ENCODE measurements at regions not wholly inside any gene's neighbourhood (a gene's known extent, or its start where the extent isn't known, plus 50 kb on each side); places are given as distances from the start of the nearest gene placed in this dataset.

- TF ChIP-seq CTCF (IDR thresholded peaks at IDR 0.05; ENCODE audit: extremely low read depth, low read depth, low read length), result no peak
- no peak overlapping the region for H3K4me3 ChIP-seq (ENCODE audit: insufficient read depth, low read length)
- no peak for DNase-seq (ENCODE audit: insufficient read length, low spot score, missing footprints)
Measured at GRCh38 chr3:124615896-124616543, 114.2 kb upstream of the UMPS start.

GRCh38 chr3:124617177-124617576 is 113.1 kb upstream of the UMPS start:
- Histone ChIP-seq H2AFZ (ENCODE audit: low read length) (no peak overlapping the region), H3K4me3 (ENCODE audit: insufficient read depth, low read length) (no peak overlapping the region), H3K27ac (ENCODE audit: low read depth, low read length) (no peak overlapping the region), H3K9me3 (ENCODE audit: low read depth, low read length) (no peaks in the 10 kb centered on the region), H3K4me1 (ENCODE audit: insufficient read depth, low read length) (peaks cover 6% of the 10 kb centered on the region), H3K27me3 (ENCODE audit: insufficient read depth, low read length) (no peaks in the 10 kb centered on the region), H3K4me2 (ENCODE audit: insufficient read depth, low read length) (no peak overlapping the region), H4K20me1 (ENCODE audit: insufficient read depth, low read length) (no peaks in the 10 kb centered on the region), H3K79me2 (ENCODE audit: insufficient read depth, low read length) (no peaks in the 10 kb centered on the region), H3K36me3 (ENCODE audit: insufficient read depth, low read length) (no peaks in the 10 kb centered on the region)
- no peak for TF ChIP-seq CTCF (IDR thresholded peaks at IDR 0.05; ENCODE audit: extremely low read depth, low read depth, low read length)
- DNase-seq (ENCODE audit: insufficient read length, low spot score, missing footprints), result no peak

More at GRCh38 chr3:124615896-124616543, 114.2 kb upstream of the UMPS start:
- Histone ChIP-seq H3K27ac (ENCODE audit: low read depth, low read length) (no peak overlapping the region), H3K9me3 (ENCODE audit: low read depth, low read length) (no peaks in the 10 kb centered on the region), H2AFZ (ENCODE audit: low read length) (no peak overlapping the region), H3K27me3 (ENCODE audit: insufficient read depth, low read length) (no peaks in the 10 kb centered on the region), H4K20me1 (ENCODE audit: insufficient read depth, low read length) (no peaks in the 10 kb centered on the region), H3K36me3 (ENCODE audit: insufficient read depth, low read length) (no peaks in the 10 kb centered on the region), H3K4me1 (ENCODE audit: insufficient read depth, low read length) (peaks cover 6% of the 10 kb centered on the region), H3K79me2 (ENCODE audit: insufficient read depth, low read length) (no peaks in the 10 kb centered on the region), H3K4me2 (ENCODE audit: insufficient read depth, low read length) (no peak overlapping the region)

- Histone ChIP-seq H3K27ac (ENCODE audit: low read depth, low read length) (no peak overlapping the region), H3K4me1 (ENCODE audit: insufficient read depth, low read length) (peaks cover 6% of the 10 kb centered on the region), H3K79me2 (ENCODE audit: insufficient read depth, low read length) (no peaks in the 10 kb centered on the region), H3K9me3 (ENCODE audit: low read depth, low read length) (no peaks in the 10 kb centered on the region), H3K27me3 (ENCODE audit: insufficient read depth, low read length) (no peaks in the 10 kb centered on the region), H3K36me3 (ENCODE audit: insufficient read depth, low read length) (no peaks in the 10 kb centered on the region), H3K4me3 (ENCODE audit: insufficient read depth, low read length) (no peak overlapping the region), H3K4me2 (ENCODE audit: insufficient read depth, low read length) (peak overlapping the region; percentile 62), H4K20me1 (ENCODE audit: insufficient read depth, low read length) (no peaks in the 10 kb centered on the region), H2AFZ (ENCODE audit: low read length) (peak overlapping the region; percentile 71)
- DNase-seq (ENCODE audit: insufficient read length, low spot score, missing footprints), result no peak
- no peak for TF ChIP-seq CTCF (IDR thresholded peaks at IDR 0.05; ENCODE audit: extremely low read depth, low read depth, low read length)
Measured at GRCh38 chr3:124619887-124620599, 110.2 kb upstream of the UMPS start.

GRCh38 chr3:124620600-124621063 is 109.6 kb upstream of the UMPS start:
- Histone ChIP-seq H2AFZ (ENCODE audit: low read length) (peak overlapping the region; percentile 71), H3K27me3 (ENCODE audit: insufficient read depth, low read length) (no peaks in the 10 kb centered on the region), H3K27ac (ENCODE audit: low read depth, low read length) (no peak overlapping the region), H3K79me2 (ENCODE audit: insufficient read depth, low read length) (no peaks in the 10 kb centered on the region), H3K4me1 (ENCODE audit: insufficient read depth, low read length) (peaks cover 6% of the 10 kb centered on the region), H3K36me3 (ENCODE audit: insufficient read depth, low read length) (no peaks in the 10 kb centered on the region), H3K4me3 (ENCODE audit: insufficient read depth, low read length) (no peak overlapping the region), H3K9me3 (ENCODE audit: low read depth, low read length) (no peaks in the 10 kb centered on the region), H4K20me1 (ENCODE audit: insufficient read depth, low read length) (no peaks in the 10 kb centered on the region), H3K4me2 (ENCODE audit: insufficient read depth, low read length) (peak overlapping the region; percentile 62)
- peak; percentile 8 for TF ChIP-seq CTCF (IDR thresholded peaks at IDR 0.05; ENCODE audit: extremely low read depth, low read depth, low read length)
- DNase-seq (ENCODE audit: insufficient read length, low spot score, missing footprints), result no peak
